Esophagus squamous epithelium (tissue), 4 donors: ENCODE measurements at regions not wholly inside any gene's neighbourhood (a gene's known extent, or its start where the extent isn't known, plus 50 kb on each side); places are given as distances from the start of the nearest gene placed in this dataset.

Experiments
- CTCF ChIP-seq, 6 experiments: fragments of 450-650 bp in 4 of 6; fragments of 200-600 bp in 2 of 6; sonication (generic) in 2 of 6; IDR thresholded peaks; one replicate each; pipeline ENCODE4 v1.5.1; 2016 to 2019; ENCODE audit warnings: antibody characterized with exemption in 6 of 6, mild to moderate bottlenecking in 4 of 6, moderate library complexity in 4 of 6
- POLR2A ChIP-seq, 4 donors: fragments of 450-650 bp; IDR thresholded peaks; one replicate each; pipeline ENCODE4 v1.6.1; 2017; ENCODE audit warnings: antibody characterized with exemption in 4 of 4, mild to moderate bottlenecking in 4 of 4, moderate library complexity in 3 of 4

- TF ChIP-seq CTCF (IDR thresholded peaks at IDR 0.05) (no peak), POLR2A (IDR thresholded peaks at IDR 0.05) (no peak)
Observed at GRCh38 chr18:41077076-41077475, 878.0 kb upstream of the PIK3C3 start.
